CD14-positive monocyte (primary cell): ENCODE measurements at regions not wholly inside any gene's neighbourhood (a gene's known extent, or its start where the extent isn't known, plus 50 kb on each side); places are given as distances from the start of the nearest gene placed in this dataset.

Source experiments
- DNase-seq, 3 donors: peaks; one replicate each; pipeline ENCODE4 v3.0.0-alpha.2; 2011 to 2022
- H2AFZ ChIP-seq: 2 replicates; pipeline ENCODE4 v1.6.0; 2012; ENCODE audit warnings: mild to moderate bottlenecking, low read depth, low read length, inconsistent platforms; ENCODE audit not compliant: insufficient read depth, poor library complexity, severe bottlenecking
- H3K27ac ChIP-seq, 2 donors: 1 replicate in 1 of 2; 2 replicates in 1 of 2; pipeline ENCODE4 v1.5.1; 2012 to 2013; ENCODE audit warnings: low read length in 2 of 2, control low read depth in 1 of 2, inconsistent platforms in 1 of 2, low read depth in 1 of 2, mild to moderate bottlenecking in 1 of 2
- H3K27me3 ChIP-seq, 2 donors: one replicate each; pipeline versions ENCODE4 v1.6.0 to v1.6.1; 2011 to 2013; ENCODE audit warnings: low read length in 2 of 2; ENCODE audit not compliant: control insufficient read depth in 2 of 2, insufficient read depth in 2 of 2
- H3K36me3 ChIP-seq, 2 donors: replicated peaks in 1 of 2; 1 replicate in 1 of 2; 2 replicates in 1 of 2; pipeline versions ENCODE4 v1.5.1 to v1.6.1; 2012 to 2013; ENCODE audit warnings: low read length in 2 of 2, control low read depth in 1 of 2, inconsistent platforms in 1 of 2, mild to moderate bottlenecking in 1 of 2; ENCODE audit not compliant: insufficient read depth in 2 of 2, control insufficient read depth in 1 of 2
- H3K4me1 ChIP-seq, 2 donors: 1 replicate in 1 of 2; 2 replicates in 1 of 2; pipeline versions ENCODE4 v1.5.1 to v1.6.1; 2012 to 2013; ENCODE audit warnings: low read length in 2 of 2, control low read depth in 1 of 2, inconsistent platforms in 1 of 2, mild to moderate bottlenecking in 1 of 2, moderate library complexity in 1 of 2; ENCODE audit not compliant: insufficient read depth in 2 of 2, control insufficient read depth in 1 of 2
- H3K4me2 ChIP-seq: replicated peaks from 2 replicates; pipeline ENCODE3; 2012; ENCODE audit warnings: low read length, moderate library complexity, mild to moderate bottlenecking; ENCODE audit not compliant: poor library complexity, severe bottlenecking; ENCODE audit errors: extremely low read depth
- H3K4me3 ChIP-seq, 3 experiments: fragments of 200-600 bp in 1 of 3; sonication (generic) in 1 of 3; replicated peaks in 1 of 3; 1 replicate in 2 of 3; 2 replicates in 1 of 3; pipeline ENCODE4 v1.5.1; 2011 to 2013; ENCODE audit warnings: low read length in 3 of 3, mild to moderate bottlenecking in 3 of 3, control low read depth in 2 of 3, low read depth in 2 of 3, inconsistent platforms in 1 of 3, moderate library complexity in 1 of 3
- H3K79me2 ChIP-seq: 2 replicates; pipeline ENCODE4 v1.6.0; 2012; ENCODE audit warnings: mild to moderate bottlenecking, control low read depth, inconsistent platforms, low read length, moderate library complexity; ENCODE audit not compliant: insufficient read depth
- H3K9ac ChIP-seq: 2 replicates; pipeline ENCODE4 v1.6.0; 2017; ENCODE audit warnings: low read length, mild to moderate bottlenecking; ENCODE audit not compliant: insufficient read depth, poor library complexity, severe bottlenecking
- H3K9me3 ChIP-seq, 2 donors: replicated peaks in 1 of 2; 1 replicate in 1 of 2; 2 replicates in 1 of 2; pipeline versions ENCODE4 v1.5.1 to v1.6.1; 2012 to 2013; ENCODE audit warnings: low read length in 2 of 2, control low read depth in 1 of 2; ENCODE audit not compliant: control insufficient read depth in 1 of 2, insufficient read depth in 1 of 2
- H4K20me1 ChIP-seq: 2 replicates; pipeline ENCODE4 v1.6.0; 2012; ENCODE audit warnings: mild to moderate bottlenecking, low read length, control low read depth, moderate library complexity; ENCODE audit not compliant: insufficient read depth
- H3K27ac Mint-ChIP-seq, 7 donors: one replicate each; pipeline ENCODE4 v1.8.0; 2020; ENCODE audit warnings: mild to moderate bottlenecking in 7 of 7, mixed read lengths in 7 of 7, moderate library complexity in 6 of 7, inconsistent platforms in 2 of 7
- H3K27me3 Mint-ChIP-seq, 3 donors: one replicate each; pipeline ENCODE4 v1.8.0; 2021 to 2022; ENCODE audit warnings: low read depth in 3 of 3, mild to moderate bottlenecking in 3 of 3, mixed read lengths in 3 of 3, moderate library complexity in 3 of 3, inconsistent platforms in 1 of 3
- H3K36me3 Mint-ChIP-seq, 2 donors: one replicate each; pipeline ENCODE4 v1.8.0; 2020; ENCODE audit warnings: mixed read lengths in 2 of 2, inconsistent platforms in 1 of 2, mild to moderate bottlenecking in 1 of 2
- H3K4me1 Mint-ChIP-seq: one replicate; pipeline ENCODE4 v1.8.0; 2020; ENCODE audit warnings: mild to moderate bottlenecking, mixed read lengths
- H3K4me3 Mint-ChIP-seq, 2 donors: one replicate each; pipeline ENCODE4 v1.8.0; 2020; ENCODE audit warnings: mild to moderate bottlenecking in 2 of 2, mixed read lengths in 2 of 2, moderate library complexity in 1 of 2
- H3K9me3 Mint-ChIP-seq, 7 donors: one replicate each; pipeline ENCODE4 v1.8.0; 2020 to 2022; ENCODE audit warnings: mixed read lengths in 7 of 7, mild to moderate bottlenecking in 6 of 7, moderate library complexity in 6 of 7, inconsistent platforms in 2 of 7
- CTCF ChIP-seq: fragments of 200-600 bp; IDR thresholded peaks from one replicate; pipeline ENCODE4 v1.8.0; 2022; ENCODE audit warnings: antibody characterized with exemption, mild to moderate bottlenecking
- WGBS: methylation state at CpG from one replicate; pipeline ENCODE4 v1.1.5; 2013; ENCODE audit warnings: missing lambda C conversion rate; ENCODE audit not compliant: insufficient coverage; 5-methylcytosine and 5-hydroxymethylcytosine counted together
- intact Hi-C, 2 donors: fragments of 100-400 bp; cut with micrococcal nuclease; formaldehyde crosslinking; loops; one replicate each; pipeline versions ENCODE4 v1.15.0 to v1.15.1; 2023

- Histone ChIP-seq H3K4me2 (no peak overlapping the region), H3K27me3 (no peaks in the 10 kb centered on the region), H3K9ac (no peak overlapping the region), H2AFZ (no peak overlapping the region), H3K79me2 (no peaks in the 10 kb centered on the region), H3K27ac (no peak overlapping the region), H3K36me3 (no peaks in the 10 kb centered on the region), H3K4me3 (no peak overlapping the region), H3K4me1 (no peaks in the 10 kb centered on the region), H4K20me1 (no peaks in the 10 kb centered on the region), H3K9me3 (no peaks in the 10 kb centered on the region)
- Mint-ChIP-seq H3K27ac (no peak overlapping the region), H3K4me1 (no peaks in the 10 kb centered on the region), H3K4me3 (no peak overlapping the region), H3K27me3 (no peaks in the 10 kb centered on the region), H3K9me3 (peaks cover 0 to 9% (median 4%) of the 10 kb centered on the region in 7 donors), H3K36me3 (no peaks in the 10 kb centered on the region)
- intact Hi-C loops: no loop called here
- no peak for TF ChIP-seq CTCF
- DNase-seq: no peak
- no CpG with 5 or more reads among the region's 1 CpG for WGBS
Measured at GRCh38 chr1:191546803-191547202, 611.5 kb upstream of the RGS18 start.

- no CpG with 5 or more reads among the region's 2 CpGs for WGBS
- H3K27ac ChIP-seq: no peak overlapping the region
- H3K36me3 Mint-ChIP-seq: no peaks in the 10 kb centered on the region
Measured at GRCh38 chr1:191551019-191551418, 607.2 kb upstream of the RGS18 start.

More at GRCh38 chr1:191551019-191551418, 607.2 kb upstream of the RGS18 start:
- TF ChIP-seq CTCF: no peak
- no peaks in the 10 kb centered on the region for H3K27me3 Mint-ChIP-seq
- H4K20me1 ChIP-seq: no peaks in the 10 kb centered on the region
- H3K4me1 ChIP-seq: no peaks in the 10 kb centered on the region
- no peaks in the 10 kb centered on the region for H3K4me1 Mint-ChIP-seq
- no peak overlapping the region for H3K4me2 ChIP-seq
- no peaks in the 10 kb centered on the region for H3K79me2 ChIP-seq
- H3K9me3 Mint-ChIP-seq: peaks cover 0 to 8% (median 0%) of the 10 kb centered on the region in 7 donors
- no peak overlapping the region for H3K4me3 ChIP-seq
- H3K9me3 ChIP-seq: no peaks in the 10 kb centered on the region
- H2AFZ ChIP-seq: no peak overlapping the region
- no peaks in the 10 kb centered on the region for H3K36me3 ChIP-seq
- no peak for DNase-seq
- no peak overlapping the region for H3K27ac Mint-ChIP-seq
- intact Hi-C loops: no loop called here
- H3K27me3 ChIP-seq: no peaks in the 10 kb centered on the region
- no peak overlapping the region for H3K4me3 Mint-ChIP-seq
- H3K9ac ChIP-seq: no peak overlapping the region
